ENCODE measurements at regions not wholly inside any gene's neighbourhood (a gene's known extent, or its start where the extent isn't known, plus 50 kb on each side); places are given as distances from the start of the nearest gene placed in this dataset.
A peak's percentile ranks its signal among the peaks of the same experiment; 100 is the strongest.

DNA sequence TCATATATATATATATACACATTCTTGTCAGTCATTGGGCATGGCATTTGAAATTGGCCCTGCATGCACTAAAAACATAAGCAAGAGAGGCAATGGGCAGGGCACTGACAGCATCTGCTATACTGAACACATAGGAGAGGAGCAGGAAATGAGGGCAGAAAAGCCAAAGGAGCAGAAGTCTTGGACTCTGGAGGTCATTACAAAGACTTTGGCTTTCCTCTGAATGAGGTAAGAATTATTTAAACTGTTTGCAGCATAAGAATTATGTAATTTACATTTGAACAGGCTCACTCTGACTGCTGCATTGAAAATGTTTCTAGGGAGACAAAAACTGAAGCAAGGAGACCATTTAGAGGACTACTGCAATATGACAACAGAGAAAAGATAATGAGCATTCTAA lies 396.5 kb downstream of the PRDM5 start:
- no peak for DNase-seq (ENCODE audit: low spot score)

DNA sequence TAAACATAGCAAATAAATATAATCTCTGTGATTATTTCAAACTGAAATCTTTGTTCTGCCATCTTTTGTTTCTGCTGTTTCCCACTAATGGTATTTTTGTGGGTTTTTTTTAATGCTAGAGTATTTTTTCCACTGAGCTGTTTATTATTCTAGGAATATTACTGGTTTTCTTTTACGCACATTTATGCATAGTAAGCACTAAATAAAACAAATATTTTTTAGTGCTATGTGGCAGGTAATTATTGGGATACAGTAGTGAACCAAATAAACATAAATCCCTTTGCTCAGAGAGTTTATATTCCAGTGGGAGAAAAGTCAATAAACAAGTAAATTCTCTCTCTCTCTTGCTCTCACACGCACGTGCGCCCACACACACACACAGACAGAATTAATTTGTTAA lies 397.4 kb downstream of the PRDM5 start:
- no peak for DNase-seq (ENCODE audit: low spot score)

DNA sequence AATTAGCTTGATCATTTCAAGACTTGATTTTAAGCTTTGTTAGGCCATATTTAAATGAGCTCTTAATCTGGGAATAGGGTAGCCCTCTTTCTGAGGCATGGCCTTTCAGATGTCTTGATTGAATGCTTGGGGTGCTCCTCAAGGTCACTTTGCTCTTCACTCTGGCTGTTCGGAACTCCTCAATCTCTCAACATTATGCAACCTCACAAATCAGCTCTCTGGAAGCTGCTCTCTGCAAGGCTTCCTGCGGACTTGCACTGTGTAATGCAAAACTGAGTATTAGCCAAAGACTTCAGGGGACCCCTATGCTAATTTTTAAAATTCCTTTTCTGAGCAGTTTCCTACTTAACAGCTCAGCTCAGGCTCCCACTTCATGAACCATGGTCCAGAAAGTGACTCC lies 398.3 kb downstream of the PRDM5 start:
- no peak for DNase-seq (ENCODE audit: low spot score)

DNA sequence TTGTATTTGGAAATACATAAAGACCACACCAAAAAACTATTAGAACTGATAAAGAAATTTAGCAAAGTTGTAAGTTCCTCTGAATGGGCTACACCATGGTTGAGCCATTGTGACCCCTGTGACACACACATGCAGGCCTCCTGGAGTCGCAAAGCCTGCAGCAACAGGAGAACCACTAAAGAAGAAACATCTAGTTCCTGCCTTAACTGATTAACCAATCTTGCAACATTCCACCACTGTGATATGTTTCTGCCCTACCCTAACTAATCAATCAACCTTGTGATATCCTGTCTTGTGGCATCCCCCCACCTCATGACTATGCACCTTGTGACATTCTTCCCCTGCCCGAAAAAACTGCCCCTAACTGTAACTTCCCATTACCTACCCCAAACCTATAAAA lies 401.8 kb downstream of the PRDM5 start:
- no peak for DNase-seq (ENCODE audit: low spot score)

DNA sequence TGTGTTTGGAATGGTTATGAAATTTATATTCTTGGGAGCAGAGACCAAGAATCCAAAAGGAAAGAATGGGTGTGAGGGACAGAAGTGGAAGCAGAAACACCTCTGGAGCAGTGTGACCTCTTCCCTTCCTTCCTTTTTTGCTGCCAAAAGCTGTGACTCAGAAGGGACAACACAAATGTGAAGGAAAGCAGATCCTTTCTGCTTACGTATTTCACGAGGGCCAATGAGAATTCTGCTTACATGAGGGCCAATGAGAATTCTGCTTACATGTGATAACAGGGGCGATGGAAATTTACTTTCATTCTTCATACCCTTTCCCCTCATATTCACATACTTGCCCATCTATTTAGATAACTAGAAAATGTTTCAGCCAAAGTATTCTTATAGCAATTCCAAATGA lies 404.6 kb downstream of the PRDM5 start:
- DNase-seq (ENCODE audit: low spot score): peak; percentile 28

DNA sequence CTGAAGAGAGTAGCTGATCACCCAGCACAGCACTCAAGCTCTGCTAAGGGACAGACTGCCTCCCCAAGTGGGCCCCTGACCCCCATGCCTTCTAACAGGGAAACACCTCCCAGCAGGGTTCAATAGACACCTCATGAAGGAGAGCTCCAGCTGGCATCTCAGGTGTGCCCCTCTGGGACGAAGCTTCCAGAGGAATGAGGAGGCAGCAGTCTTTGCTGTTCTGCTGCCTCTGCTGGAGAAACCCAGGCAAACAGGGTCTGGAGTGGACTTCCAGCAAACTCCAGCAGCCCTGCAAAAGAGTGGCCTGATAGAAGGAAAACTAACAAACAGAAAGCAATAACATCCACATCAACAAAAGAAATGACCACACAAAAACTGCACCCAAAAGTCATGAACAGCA lies 412.8 kb downstream of the PRDM5 start:
- DNase-seq (ENCODE audit: low spot score): no peak

DNA sequence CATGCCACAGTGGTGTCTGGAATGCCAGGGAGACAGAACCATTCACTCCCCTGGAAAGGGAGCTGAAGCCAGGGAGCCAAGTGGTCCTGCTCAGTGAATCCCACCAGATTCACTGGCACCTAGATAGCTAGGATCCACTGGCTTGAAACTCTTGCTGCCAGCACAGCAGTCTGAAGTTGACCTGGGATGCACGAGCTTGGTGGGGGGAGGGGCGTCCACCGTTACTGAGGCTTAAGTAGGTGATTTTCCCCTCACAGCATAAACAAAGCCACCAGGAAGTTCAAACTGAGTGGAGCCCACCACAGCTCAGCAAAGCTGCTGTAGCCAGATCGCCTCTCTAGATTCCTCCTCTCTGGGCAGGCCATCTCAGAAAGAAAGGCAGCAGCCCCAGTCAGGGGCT lies 413.3 kb downstream of the PRDM5 start:
- no peak for DNase-seq (ENCODE audit: low spot score)

DNA sequence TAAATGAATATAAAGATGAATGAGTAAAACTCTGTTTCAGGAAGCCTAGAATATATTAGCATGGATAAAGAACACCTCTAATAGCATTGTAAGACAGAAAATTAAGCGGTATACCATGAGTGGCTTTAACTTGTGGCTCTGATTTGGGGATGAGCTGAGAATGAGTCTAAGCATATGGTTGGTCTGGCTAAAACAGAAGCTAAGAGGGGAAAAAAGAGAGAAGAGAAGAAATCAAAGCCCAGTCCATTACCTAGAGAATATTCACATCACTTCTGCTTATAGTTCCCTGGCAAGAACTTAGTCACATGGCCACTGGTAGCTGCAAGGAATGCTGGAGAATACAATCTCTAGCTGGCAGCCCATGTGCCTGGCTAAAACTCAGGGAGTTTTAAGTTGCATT lies 414.5 kb downstream of the PRDM5 start:
- DNase-seq (ENCODE audit: low spot score): no peak

DNA sequence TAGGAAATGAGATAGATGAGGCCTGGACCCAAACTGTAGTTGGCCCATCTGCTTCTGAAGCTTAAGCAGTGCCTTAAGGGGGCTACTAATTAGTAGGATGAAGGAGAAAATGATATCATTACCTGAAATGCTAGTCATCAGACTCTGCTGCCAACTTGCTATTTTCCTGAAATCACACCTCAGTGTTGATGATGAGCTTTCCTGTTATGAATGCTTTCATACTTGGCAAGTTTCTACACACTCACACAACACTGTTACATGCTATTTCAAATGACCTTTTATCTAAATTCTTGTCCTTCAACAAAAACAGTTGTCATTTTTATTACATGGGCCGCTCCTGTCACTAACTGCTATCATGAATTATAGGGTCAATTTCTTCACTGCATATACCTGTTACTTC lies 416.0 kb downstream of the PRDM5 start:
- no peak for DNase-seq (ENCODE audit: low spot score)

DNA sequence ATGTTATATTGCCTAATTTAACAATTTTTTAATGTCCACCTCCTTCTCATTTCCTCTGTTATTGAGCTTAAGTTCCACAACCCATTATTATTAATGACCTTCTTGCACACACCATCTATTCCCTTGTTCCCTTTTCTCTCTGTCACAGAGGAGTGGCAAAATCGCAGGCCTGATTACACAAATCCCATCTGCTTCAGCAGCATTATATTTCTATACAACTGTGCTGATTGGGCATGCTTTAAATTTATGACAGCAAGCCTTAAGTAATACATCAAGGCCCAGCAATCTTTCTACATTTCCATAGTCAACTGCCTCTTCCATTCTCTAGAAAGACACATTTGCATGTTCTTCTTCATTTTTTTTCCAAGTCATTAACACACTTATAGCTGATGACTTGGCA lies 423.8 kb downstream of the PRDM5 start:
- DNase-seq (ENCODE audit: low spot score): no peak

DNA sequence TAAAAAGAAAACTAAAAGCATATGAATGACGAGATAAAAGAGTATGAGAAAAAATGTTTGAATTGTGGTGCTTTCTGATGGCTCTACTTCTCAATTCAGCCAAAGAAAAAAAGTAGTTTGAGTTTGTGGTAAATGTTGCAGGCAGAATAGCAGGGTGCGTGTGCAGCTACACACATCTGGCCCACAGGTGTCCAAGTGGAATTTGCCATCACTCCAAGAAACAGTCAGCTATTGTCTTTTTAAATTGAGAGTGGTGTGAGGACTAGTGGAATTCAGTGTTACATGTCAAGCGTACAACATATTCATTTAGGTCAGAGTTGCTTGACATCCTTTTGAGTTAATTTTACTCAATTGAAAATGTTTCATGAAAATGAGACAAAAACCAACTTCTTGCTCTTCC lies 424.8 kb upstream of the MAD2L1 start:
- no peak for DNase-seq (ENCODE audit: low spot score)

DNA sequence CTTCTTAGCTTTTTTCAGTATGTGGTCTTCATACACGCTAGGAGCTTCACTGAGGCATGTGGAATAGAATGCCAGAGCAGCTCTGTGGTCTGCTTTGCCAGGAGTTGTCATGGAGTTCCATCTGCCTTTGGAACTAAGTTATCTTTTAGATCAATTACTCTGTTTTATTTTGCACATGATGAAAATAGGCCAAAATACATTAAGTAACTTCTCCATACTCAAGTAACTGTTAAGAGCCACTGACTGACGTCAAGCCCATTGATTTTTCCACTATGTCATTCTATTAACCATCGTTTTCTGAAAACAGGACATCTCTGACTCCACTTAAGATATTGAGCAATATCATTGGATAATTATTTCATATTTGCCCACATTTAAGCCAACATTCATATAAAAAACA lies 415.1 kb upstream of the MAD2L1 start:
- no peak for DNase-seq (ENCODE audit: low spot score)

DNA sequence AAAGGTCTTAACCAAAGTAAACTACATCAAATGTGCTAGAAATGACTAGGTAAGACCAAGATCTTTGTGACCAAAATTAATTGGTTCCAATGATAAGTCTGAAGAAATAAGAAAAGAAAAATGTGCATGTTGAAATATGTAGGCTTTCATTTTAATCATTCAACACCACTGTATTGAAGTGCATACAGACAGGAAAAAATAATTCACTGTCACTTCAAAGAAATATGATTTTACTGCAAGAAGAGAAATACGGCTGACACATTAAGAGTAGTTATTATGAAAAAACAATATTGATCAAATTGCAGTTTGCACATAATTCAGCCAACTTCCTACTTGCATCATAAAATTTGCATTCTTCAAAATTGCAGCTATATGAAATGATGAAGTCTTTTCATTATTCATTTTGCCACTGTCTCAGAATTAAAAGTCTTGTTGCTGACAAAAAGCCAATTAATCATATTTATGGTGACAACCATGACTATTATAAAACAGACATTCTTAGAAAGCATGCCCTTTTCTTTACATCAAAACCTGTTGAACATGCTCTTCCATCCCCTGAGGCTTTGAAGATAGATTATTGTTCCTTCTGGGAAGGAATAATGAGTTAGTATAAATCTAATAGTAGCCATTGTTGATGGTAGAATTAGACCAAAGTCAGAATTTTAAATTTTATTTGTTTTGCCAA lies 405.9 kb upstream of the MAD2L1 start:
- DNase-seq (ENCODE audit: low spot score): no peak

DNA sequence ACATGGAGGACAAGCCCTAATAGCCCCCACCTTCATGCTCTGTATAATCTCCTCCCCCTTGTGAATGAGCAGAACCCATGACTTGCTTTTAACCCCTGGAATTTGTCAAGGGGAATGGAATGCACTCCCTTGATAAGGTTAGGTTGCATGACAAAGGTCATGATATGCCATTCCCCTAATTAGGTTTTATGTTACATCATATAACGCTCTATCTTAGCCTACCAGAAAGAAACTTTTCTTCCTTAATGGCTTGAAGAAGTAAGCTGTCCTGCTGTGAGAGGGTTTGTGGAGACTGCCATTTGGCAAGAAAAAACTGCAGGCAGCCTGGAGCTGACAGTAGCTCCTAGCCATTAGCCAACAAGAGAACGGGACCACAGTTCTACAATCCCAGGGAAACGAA lies 399.8 kb upstream of the MAD2L1 start:
- no peak for DNase-seq (ENCODE audit: low spot score)

DNA sequence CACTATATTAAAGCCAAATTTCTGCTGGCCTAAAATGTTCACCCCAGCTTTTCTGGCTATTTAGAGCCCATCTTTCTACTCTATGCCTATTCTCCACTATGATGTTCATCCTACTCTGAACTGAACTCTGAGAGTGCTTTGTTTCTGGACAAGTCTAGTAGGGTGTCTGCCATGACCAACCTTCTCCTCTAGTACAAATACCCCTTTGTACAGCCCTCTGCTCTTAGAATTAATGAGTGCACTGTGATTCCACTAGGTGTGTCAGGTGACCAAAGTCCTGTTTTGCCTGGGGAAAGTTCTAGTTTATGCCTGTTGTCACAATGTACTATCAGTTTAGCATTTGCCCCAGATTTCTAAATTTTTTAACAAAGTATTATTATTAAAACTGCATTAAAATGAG lies 388.1 kb upstream of the MAD2L1 start:
- DNase-seq (ENCODE audit: low spot score): no peak

DNA sequence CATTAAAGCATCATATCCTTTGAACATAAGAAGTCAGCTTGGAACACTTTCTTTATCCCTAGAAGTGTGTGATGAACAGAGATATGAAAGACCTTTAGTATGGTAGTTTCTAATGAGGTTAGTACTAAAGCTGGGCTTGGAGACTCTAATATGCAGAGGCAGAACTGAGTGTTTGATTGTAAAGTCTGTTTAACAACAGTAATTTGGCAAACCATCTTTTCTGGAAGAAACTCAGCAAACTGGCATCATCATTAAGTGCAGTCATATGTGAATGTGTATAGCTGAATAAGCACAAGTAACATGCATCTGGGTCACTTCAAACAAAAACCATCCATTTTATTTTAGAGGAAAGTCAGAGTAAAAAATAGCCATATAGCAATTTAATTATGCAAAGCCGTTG lies 385.9 kb upstream of the MAD2L1 start:
- DNase-seq (ENCODE audit: low spot score): no peak

DNA sequence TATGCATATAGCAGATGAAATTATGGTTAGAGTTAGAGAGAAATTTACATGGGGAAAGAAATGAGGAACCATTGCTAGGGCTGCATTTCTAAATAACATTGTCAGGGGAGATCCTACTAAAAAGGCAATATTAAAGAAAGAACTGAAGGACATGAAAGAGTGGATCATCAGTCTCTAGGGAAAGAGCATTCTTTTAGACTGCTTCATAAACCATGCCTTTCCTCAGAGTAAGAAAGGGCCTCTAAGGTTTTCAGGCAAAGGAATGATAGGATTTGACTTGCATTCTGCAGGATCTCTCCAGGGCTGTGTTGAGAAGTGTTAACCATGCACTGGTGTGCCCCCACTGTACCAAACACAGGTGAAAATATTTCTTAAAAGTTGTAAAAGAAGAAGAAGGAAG lies 385.4 kb upstream of the MAD2L1 start:
- DNase-seq (ENCODE audit: low spot score): no peak

DNA sequence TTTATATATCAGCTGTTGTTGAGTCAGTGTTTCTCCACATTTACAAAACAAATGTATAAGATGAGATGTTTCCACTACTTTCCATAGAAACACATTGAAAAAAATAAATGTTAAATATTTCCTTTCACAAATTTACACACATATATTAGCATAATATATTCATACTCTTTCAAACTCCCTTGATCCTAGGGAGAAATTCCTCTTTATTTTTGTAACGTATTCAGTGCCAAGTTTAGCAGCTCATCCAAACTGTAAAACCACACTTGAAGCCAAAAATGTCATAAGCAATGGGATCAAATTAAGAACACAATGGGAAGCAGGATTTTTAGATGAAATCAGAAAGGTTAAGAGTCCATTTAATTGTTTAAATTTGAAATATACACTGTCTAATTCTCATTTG lies 381.1 kb upstream of the MAD2L1 start:
- no peak for DNase-seq (ENCODE audit: low spot score)

DNA sequence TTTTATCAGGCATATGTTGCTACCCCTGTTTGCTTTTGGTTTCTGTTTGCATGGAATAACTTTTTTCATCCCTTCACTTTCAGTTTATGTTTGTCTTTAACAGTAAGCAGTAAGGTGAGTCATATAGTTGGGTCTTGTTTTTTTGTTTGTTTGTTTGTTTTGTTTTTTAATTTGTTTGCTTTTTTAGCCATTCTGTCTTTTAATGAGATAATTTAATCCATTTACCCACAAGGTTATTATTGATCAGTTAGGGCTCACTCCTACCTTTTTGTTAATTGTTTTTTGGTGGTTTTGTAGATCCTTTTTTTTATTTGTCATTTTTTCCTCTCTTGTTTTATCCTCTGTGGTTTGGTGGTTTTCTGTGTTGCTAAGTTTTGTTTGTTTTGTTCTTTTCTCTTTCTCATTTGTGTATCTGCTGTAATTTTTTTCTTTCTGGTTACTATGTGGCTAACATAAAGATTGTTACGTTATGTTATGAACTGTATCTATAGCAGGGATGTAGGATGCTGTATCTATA lies 379.5 kb upstream of the MAD2L1 start:
- no peak for DNase-seq (ENCODE audit: low spot score)

DNA sequence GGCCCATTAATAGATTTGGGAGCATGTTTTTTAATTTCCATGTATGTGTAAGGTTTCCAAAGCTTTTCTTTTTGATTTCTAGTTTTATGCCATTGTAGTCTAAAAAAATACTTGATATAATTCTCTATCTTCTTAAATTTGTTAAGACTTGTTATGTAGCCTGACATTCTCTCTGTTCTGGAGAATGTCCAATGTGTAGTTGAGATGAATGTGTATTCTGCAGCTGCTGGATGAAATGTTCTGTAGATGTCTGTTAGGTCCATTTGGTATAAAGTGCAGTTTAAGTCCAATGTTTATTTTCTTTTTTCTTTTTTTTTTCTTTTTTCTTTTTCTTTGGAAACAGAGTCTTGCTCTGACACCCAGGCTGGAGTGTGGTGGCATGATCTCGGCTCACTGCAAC lies 378.5 kb upstream of the MAD2L1 start:
- no peak for DNase-seq (ENCODE audit: low spot score)

DNA sequence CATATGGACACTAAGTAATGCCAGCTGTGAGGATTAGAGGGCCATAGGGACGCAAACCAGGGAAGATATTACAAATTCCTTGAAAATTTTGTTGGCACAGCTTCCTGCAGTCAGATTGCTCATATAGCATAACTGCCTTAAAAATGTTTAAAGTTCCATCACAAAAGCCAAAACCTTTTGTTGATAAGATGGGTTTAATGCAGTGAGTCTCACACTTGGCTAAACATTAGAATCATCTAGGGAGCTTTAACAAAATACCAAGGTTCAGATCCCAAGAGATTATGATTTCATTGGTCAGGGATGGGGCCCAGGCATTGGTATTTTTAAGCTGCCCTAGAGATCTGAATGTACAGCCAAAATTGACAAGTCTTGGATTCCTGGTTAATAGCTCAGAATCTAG lies 376.5 kb upstream of the MAD2L1 start:
- no peak for DNase-seq (ENCODE audit: low spot score)

DNA sequence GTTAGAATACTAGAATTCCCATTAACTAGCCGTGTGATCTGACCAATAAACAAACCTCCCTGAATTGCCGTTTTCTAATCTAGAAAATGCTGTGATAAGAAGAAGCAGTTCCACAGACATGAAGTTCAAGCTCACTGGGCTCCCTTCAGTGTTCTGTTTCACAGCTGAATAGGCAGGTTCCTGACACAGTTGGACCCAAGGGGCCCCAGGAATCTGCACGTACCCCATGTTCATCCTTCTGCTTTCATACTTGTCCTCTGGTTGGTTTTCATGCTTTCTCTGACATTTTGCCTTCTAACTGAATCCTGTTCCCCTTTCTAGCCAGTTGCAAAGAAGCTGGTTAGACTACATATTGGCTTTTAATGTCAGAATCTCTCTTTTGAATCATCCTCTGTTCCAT lies 374.1 kb upstream of the MAD2L1 start:
- DNase-seq (ENCODE audit: low spot score): no peak

DNA sequence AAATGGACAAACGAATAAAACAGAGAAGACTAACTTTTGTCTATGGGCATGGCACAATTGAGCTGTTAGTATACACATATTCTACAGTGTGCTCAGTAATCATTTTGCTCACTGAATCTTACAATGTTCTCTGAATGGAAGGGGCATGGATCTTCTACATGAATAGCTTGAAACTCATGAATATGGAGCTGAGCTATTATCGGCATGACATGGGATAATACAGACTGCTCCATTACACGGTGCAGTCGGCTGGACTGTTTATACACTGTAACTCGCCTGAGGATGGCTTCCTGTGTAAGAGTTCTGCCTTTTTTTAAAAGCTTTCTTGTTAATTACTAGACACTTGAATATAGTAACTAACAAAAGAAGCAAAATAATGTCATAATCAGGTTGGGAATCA lies 368.5 kb upstream of the MAD2L1 start:
- DNase-seq (ENCODE audit: low spot score): no peak

DNA sequence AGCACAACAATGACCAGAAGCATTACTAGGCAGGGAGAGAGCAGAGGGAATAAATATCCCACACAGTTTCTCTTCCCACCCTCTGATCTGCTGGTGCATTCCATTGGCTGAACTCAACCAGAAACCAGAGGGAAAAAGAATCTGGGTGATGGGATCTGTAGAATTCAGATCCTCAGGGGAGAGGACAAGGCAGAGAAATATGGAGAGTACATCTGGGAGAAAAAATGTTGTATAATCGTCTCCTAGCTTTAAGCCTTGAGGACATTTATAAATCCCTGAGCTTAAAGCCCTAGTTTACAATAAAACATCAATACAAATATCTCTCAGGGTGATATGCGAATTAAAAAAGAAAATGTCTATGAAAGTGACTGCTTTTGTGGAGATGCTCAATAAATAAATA lies 368.1 kb upstream of the MAD2L1 start:
- DNase-seq (ENCODE audit: low spot score): no peak
